ENCODE measurements at regions not wholly inside any gene's neighbourhood (a gene's known extent, or its start where the extent isn't known, plus 50 kb on each side); places are given as distances from the start of the nearest gene placed in this dataset.
A peak's percentile ranks its signal among the peaks of the same experiment; 100 is the strongest.

GRCh38 chr5:4541334-4541733 lies 598.8 kb upstream of the ADAMTS16 start:
- H3K36me3 ChIP-seq (ENCODE audit: control insufficient read depth in 2 of 3, insufficient read depth in 3 of 3, low read length in 3 of 3): no peaks in the 10 kb centered on the region
- no peak overlapping the region for H3K9ac ChIP-seq (ENCODE audit: low read length in 3 of 3)
- H3K9me3 ChIP-seq (ENCODE audit: control insufficient read depth in 2 of 3, insufficient read depth in 1 of 3, low read length in 3 of 3): no peaks in the 10 kb centered on the region
- no peak overlapping the region for H3K4me3 ChIP-seq (ENCODE audit: low read length in 3 of 3)
- no peak overlapping the region for H3K27ac ChIP-seq (ENCODE audit: low read depth in 2 of 2, low read length in 2 of 2)
- DNase-seq (no peak), FAIRE-seq (no peak)
- H3K4me1 ChIP-seq (ENCODE audit: control insufficient read depth in 2 of 3, insufficient read depth in 2 of 3, low read depth in 1 of 3, low read length in 3 of 3): no peaks in the 10 kb centered on the region
- no peaks in the 10 kb centered on the region for H3K27me3 ChIP-seq (ENCODE audit: control insufficient read depth, insufficient read depth, low read length)
- intact Hi-C loops (cut with DNase I): no loop called here
- TF ChIP-seq CTCF (IDR thresholded peaks at IDR 0.05; ENCODE audit: borderline replicate concordance, extremely low read depth, insufficient read depth): no peak

- Histone ChIP-seq H3K27me3 (ENCODE audit: control insufficient read depth, insufficient read depth, low read length) (no peaks in the 10 kb centered on the region), H3K27ac (ENCODE audit: low read depth in 2 of 2, low read length in 2 of 2) (no peak overlapping the region), H3K9ac (ENCODE audit: low read length in 3 of 3) (no peak overlapping the region), H3K4me3 (ENCODE audit: low read length in 3 of 3) (no peak overlapping the region), H3K36me3 (ENCODE audit: control insufficient read depth in 2 of 3, insufficient read depth in 3 of 3, low read length in 3 of 3) (no peaks in the 10 kb centered on the region), H3K9me3 (ENCODE audit: control insufficient read depth in 2 of 3, insufficient read depth in 1 of 3, low read length in 3 of 3) (no peaks in the 10 kb centered on the region), H3K4me1 (ENCODE audit: control insufficient read depth in 2 of 3, insufficient read depth in 2 of 3, low read depth in 1 of 3, low read length in 3 of 3) (no peaks in the 10 kb centered on the region)
- FAIRE-seq: no peak
- TF ChIP-seq CTCF (IDR thresholded peaks at IDR 0.05; ENCODE audit: borderline replicate concordance, extremely low read depth, insufficient read depth): no peak
- peak in 1 of 5 donors; percentile 1 for DNase-seq
- intact Hi-C loops (cut with DNase I): no loop called here
Measured at GRCh38 chr5:4542145-4542778, 597.9 kb upstream of the ADAMTS16 start.

GRCh38 chr5:4544049-4544670 lies 596.0 kb upstream of the ADAMTS16 start:
- H3K4me3 ChIP-seq (ENCODE audit: low read length in 3 of 3): no peak overlapping the region
- H3K27me3 ChIP-seq (ENCODE audit: control insufficient read depth, insufficient read depth, low read length): no peaks in the 10 kb centered on the region
- H3K9me3 ChIP-seq (ENCODE audit: control insufficient read depth in 2 of 3, insufficient read depth in 1 of 3, low read length in 3 of 3): no peaks in the 10 kb centered on the region
- no peaks in the 10 kb centered on the region for H3K36me3 ChIP-seq (ENCODE audit: control insufficient read depth in 2 of 3, insufficient read depth in 3 of 3, low read length in 3 of 3)
- intact Hi-C loops (cut with DNase I): no loop called here
- no peak overlapping the region for H3K27ac ChIP-seq (ENCODE audit: low read depth in 2 of 2, low read length in 2 of 2)
- no peak overlapping the region for H3K9ac ChIP-seq (ENCODE audit: low read length in 3 of 3)
- FAIRE-seq (no peak), DNase-seq (peak in 1 of 5 donors; percentile 18)
- no peaks in the 10 kb centered on the region for H3K4me1 ChIP-seq (ENCODE audit: control insufficient read depth in 2 of 3, insufficient read depth in 2 of 3, low read depth in 1 of 3, low read length in 3 of 3)
- TF ChIP-seq CTCF (IDR thresholded peaks at IDR 0.05; ENCODE audit: borderline replicate concordance, extremely low read depth, insufficient read depth): no peak

All from kidney (tissue), 13 donors.